ENCODE measurements at regions not wholly inside any gene's neighbourhood (a gene's known extent, or its start where the extent isn't known, plus 50 kb on each side); places are given as distances from the start of the nearest gene placed in this dataset.

DNA sequence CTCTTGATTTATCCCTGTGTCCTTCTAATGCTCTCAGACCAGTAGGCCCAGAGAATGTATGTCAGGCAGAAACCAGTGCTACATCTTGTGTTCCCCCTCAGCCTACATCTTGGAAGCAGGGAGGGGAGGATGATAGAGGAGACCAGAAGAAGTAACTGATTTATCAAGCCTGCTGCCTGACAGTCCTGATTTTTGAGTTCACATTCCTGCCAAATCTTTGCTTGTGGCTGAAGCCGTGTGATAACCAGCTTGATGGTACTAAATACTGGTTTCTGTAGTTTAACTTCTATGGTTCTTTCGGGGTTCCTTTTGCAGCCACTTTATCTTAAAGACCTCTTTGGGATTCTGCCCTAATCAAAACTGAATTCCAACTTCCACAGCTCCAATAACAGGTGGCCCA lies 59.7 kb upstream of the WDR26 start:
- Histone ChIP-seq H3K27ac (ENCODE audit: low read depth) (no peak overlapping the region), H3K79me2 (replicated peaks; ENCODE audit: insufficient read depth) (no peaks in the 10 kb centered on the region), H3K4me1 (ENCODE audit: insufficient read depth) (peaks cover 40% of the 10 kb centered on the region), H3K36me3 (ENCODE audit: insufficient read depth) (peaks cover 5% of the 10 kb centered on the region; the same call in 1 of the 2 replicates), H2AFZ (no peak overlapping the region), H3K27me3 (ENCODE audit: insufficient read depth) (no peaks in the 10 kb centered on the region), H3K4me3 (no peak overlapping the region), H3K4me2 (no peak overlapping the region), H3F3A (replicated peaks; ENCODE audit: low read depth) (peaks cover 20% of the 10 kb centered on the region), H4K20me1 (replicated peaks; ENCODE audit: insufficient read depth) (no peaks in the 10 kb centered on the region), H3K9me2 (ENCODE audit: insufficient read depth) (no peaks in the 10 kb centered on the region)
- Mint-ChIP-seq H3K27ac (peak overlapping the region; percentile 8; the same call in 1 of the 2 replicates), H3K9me3 (peaks cover 37% of the 10 kb centered on the region), H3K4me1 (peaks cover 56% of the 10 kb centered on the region), H3K4me3 (no peak overlapping the region), H3K27me3 (ENCODE audit: insufficient read depth, low read depth, poor library complexity) (peaks cover 20% of the 10 kb centered on the region), H3K36me3 (ENCODE audit: low read depth) (peaks cover 36% of the 10 kb centered on the region)
- no peak for TF ChIP-seq POLR2AphosphoS5 (IDR thresholded peaks at IDR 0.05; ENCODE audit: low read depth)
- DNase-seq (ENCODE audit: low spot score) (no peak), ATAC-seq (no peak)

DNA sequence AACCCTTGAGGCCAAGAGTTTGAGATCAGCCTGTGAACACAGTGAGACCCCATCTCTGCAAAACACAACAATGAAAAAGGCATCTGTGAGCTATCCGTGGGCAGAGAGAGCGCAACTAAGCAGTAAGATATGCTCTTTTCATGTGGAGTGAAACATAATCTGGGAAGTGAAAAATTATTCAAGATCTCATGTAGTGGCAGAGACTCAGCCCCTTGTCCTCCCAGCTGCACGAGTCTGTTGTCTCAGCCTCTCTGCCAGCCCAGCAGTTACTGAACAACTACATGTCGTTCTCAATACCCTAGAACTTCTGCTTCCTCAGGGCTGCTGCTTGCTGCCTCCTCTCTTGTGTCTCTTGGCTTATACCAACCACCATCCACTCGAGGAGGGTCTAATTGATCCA lies 61.3 kb upstream of the WDR26 start:
- Histone ChIP-seq H3F3A (replicated peaks; ENCODE audit: low read depth) (peaks cover 25% of the 10 kb centered on the region), H3K27ac (ENCODE audit: low read depth) (no peak overlapping the region), H3K9me2 (ENCODE audit: insufficient read depth) (no peaks in the 10 kb centered on the region), H3K4me3 (no peak overlapping the region), H2AFZ (no peak overlapping the region), H3K4me1 (ENCODE audit: insufficient read depth) (peaks cover 29% of the 10 kb centered on the region), H3K27me3 (ENCODE audit: insufficient read depth) (no peaks in the 10 kb centered on the region), H3K36me3 (ENCODE audit: insufficient read depth) (peaks cover 5% of the 10 kb centered on the region; the same call in 1 of the 2 replicates), H3K79me2 (replicated peaks; ENCODE audit: insufficient read depth) (no peaks in the 10 kb centered on the region), H4K20me1 (replicated peaks; ENCODE audit: insufficient read depth) (no peaks in the 10 kb centered on the region), H3K4me2 (no peak overlapping the region)
- Mint-ChIP-seq H3K4me1 (peaks cover 59% of the 10 kb centered on the region), H3K27ac (no peak overlapping the region; the same call in 1 of the 2 replicates), H3K36me3 (ENCODE audit: low read depth) (peaks cover 27% of the 10 kb centered on the region), H3K9me3 (peaks cover 31% of the 10 kb centered on the region), H3K27me3 (ENCODE audit: insufficient read depth, low read depth, poor library complexity) (peaks cover 24% of the 10 kb centered on the region), H3K4me3 (no peak overlapping the region)
- ATAC-seq (no peak), DNase-seq (ENCODE audit: low spot score) (no peak)
- no peak for TF ChIP-seq EZH2 (IDR thresholded peaks at IDR 0.05; ENCODE audit: low read depth, unreplicated experiment)
- TF ChIP-seq, protein P1, sequence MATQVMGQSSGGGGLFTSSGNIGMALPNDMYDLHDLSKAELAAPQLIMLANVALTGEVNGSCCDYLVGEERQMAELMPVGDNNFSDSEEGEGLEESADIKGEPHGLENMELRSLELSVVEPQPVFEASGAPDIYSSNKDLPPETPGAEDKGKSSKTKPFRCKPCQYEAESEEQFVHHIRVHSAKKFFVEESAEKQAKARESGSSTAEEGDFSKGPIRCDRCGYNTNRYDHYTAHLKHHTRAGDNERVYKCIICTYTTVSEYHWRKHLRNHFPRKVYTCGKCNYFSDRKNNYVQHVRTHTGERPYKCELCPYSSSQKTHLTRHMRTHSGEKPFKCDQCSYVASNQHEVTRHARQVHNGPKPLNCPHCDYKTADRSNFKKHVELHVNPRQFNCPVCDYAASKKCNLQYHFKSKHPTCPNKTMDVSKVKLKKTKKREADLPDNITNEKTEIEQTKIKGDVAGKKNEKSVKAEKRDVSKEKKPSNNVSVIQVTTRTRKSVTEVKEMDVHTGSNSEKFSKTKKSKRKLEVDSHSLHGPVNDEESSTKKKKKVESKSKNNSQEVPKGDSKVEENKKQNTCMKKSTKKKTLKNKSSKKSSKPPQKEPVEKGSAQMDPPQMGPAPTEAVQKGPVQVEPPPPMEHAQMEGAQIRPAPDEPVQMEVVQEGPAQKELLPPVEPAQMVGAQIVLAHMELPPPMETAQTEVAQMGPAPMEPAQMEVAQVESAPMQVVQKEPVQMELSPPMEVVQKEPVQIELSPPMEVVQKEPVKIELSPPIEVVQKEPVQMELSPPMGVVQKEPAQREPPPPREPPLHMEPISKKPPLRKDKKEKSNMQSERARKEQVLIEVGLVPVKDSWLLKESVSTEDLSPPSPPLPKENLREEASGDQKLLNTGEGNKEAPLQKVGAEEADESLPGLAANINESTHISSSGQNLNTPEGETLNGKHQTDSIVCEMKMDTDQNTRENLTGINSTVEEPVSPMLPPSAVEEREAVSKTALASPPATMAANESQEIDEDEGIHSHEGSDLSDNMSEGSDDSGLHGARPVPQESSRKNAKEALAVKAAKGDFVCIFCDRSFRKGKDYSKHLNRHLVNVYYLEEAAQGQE (IDR thresholded peaks at IDR 0.05; ENCODE audit: unreplicated experiment), result no peak
- TF ChIP-seq, protein P2, sequence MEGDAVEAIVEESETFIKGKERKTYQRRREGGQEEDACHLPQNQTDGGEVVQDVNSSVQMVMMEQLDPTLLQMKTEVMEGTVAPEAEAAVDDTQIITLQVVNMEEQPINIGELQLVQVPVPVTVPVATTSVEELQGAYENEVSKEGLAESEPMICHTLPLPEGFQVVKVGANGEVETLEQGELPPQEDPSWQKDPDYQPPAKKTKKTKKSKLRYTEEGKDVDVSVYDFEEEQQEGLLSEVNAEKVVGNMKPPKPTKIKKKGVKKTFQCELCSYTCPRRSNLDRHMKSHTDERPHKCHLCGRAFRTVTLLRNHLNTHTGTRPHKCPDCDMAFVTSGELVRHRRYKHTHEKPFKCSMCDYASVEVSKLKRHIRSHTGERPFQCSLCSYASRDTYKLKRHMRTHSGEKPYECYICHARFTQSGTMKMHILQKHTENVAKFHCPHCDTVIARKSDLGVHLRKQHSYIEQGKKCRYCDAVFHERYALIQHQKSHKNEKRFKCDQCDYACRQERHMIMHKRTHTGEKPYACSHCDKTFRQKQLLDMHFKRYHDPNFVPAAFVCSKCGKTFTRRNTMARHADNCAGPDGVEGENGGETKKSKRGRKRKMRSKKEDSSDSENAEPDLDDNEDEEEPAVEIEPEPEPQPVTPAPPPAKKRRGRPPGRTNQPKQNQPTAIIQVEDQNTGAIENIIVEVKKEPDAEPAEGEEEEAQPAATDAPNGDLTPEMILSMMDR (conservative IDR thresholded peaks at IDR 0.05; ENCODE audit: low read depth in 2 of 2), result no peak
- TF ChIP-seq, protein P3, sequence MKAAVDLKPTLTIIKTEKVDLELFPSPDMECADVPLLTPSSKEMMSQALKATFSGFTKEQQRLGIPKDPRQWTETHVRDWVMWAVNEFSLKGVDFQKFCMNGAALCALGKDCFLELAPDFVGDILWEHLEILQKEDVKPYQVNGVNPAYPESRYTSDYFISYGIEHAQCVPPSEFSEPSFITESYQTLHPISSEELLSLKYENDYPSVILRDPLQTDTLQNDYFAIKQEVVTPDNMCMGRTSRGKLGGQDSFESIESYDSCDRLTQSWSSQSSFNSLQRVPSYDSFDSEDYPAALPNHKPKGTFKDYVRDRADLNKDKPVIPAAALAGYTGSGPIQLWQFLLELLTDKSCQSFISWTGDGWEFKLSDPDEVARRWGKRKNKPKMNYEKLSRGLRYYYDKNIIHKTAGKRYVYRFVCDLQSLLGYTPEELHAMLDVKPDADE (IDR thresholded peaks at IDR 0.05), result no peak
- no peak for TF ChIP-seq STAT1 (IDR thresholded peaks at IDR 0.05; ENCODE audit: unreplicated experiment)
